ENCODE measurements at regions not wholly inside any gene's neighbourhood (a gene's known extent, or its start where the extent isn't known, plus 50 kb on each side); places are given as distances from the start of the nearest gene placed in this dataset.

GRCh38 chr4:187889651-187890050 lies 105.9 kb upstream of the ZFP42 start:
- FAIRE-seq: no peak
- TF ChIP-seq ATF3 (IDR thresholded peaks at IDR 0.05; ENCODE audit: insufficient read depth, low read depth, low read length): no peak
- TF ChIP-seq MAFK (IDR thresholded peaks at IDR 0.05; ENCODE audit: low read depth, low read length): no peak
- TF ChIP-seq SUZ12 (IDR thresholded peaks at IDR 0.05; ENCODE audit: low read length): no peak
- no peak for TF ChIP-seq ATF2 (IDR thresholded peaks at IDR 0.05; ENCODE audit: low read length)
- TF ChIP-seq PHF8 (conservative IDR thresholded peaks at IDR 0.05; ENCODE audit: low read depth, low read length): no peak
- TF ChIP-seq YY1 (IDR thresholded peaks at IDR 0.05; ENCODE audit: low read depth, low read length): no peak
- no peak for TF ChIP-seq ASH2L (IDR thresholded peaks at IDR 0.05; ENCODE audit: low read length)
- no peak for TF ChIP-seq CTCF (IDR thresholded peaks at IDR 0.05; ENCODE audit: control extremely low read depth in 1 of 3, insufficient read depth in 1 of 3, low read depth in 1 of 3, low read length in 3 of 3)
- TF ChIP-seq HDAC6 (IDR thresholded peaks at IDR 0.05; ENCODE audit: low read depth, low read length): no peak
- TF ChIP-seq POLR2A (IDR thresholded peaks at IDR 0.05; ENCODE audit: control extremely low read depth in 1 of 2, low read depth in 2 of 2, low read length in 2 of 2): no peak

More at GRCh38 chr4:187889651-187890050, 105.9 kb upstream of the ZFP42 start:
- Histone ChIP-seq H3K4ac (replicated peaks; ENCODE audit: insufficient read length, low read depth, low read length) (no peak overlapping the region), H2AK5ac (ENCODE audit: low read depth, low read length) (no peak overlapping the region), H3K79me2 (ENCODE audit: control insufficient read depth in 1 of 2, insufficient read depth in 2 of 2, low read length in 2 of 2) (no peaks in the 10 kb centered on the region), H2BK12ac (ENCODE audit: low read depth, low read length) (no peak overlapping the region), H3K79me1 (ENCODE audit: low read depth, low read length) (no peaks in the 10 kb centered on the region), H3K4me1 (replicated peaks in 1 of 4; ENCODE audit: control insufficient read depth in 3 of 4, insufficient read depth in 4 of 4, low read length in 3 of 4) (no peaks in the 10 kb centered on the region), H3K36me3 (ENCODE audit: control insufficient read depth in 2 of 4, insufficient read depth in 4 of 4, low read length in 3 of 4) (no peaks in the 10 kb centered on the region), H3K14ac (ENCODE audit: insufficient read length) (no peak overlapping the region), H3K23ac (ENCODE audit: insufficient read length) (no peak overlapping the region), H4K20me1 (replicated peaks in 1 of 2; ENCODE audit: control insufficient read depth in 1 of 2, insufficient read depth in 2 of 2, low read length in 2 of 2) (no peaks in the 10 kb centered on the region), H3K4me2 (ENCODE audit: insufficient read depth in 1 of 2, low read depth in 2 of 2, low read length in 2 of 2) (no peak overlapping the region), H3K9ac (replicated peaks in 1 of 4; ENCODE audit: extremely low read depth in 1 of 4, low read depth in 3 of 4, low read length in 3 of 4) (no peak overlapping the region), H3K4me3 (ENCODE audit: extremely low read depth in 1 of 4, insufficient read depth in 2 of 4, low read depth in 3 of 4, low read length in 4 of 4) (no peak overlapping the region), H3K18ac (ENCODE audit: extremely low read depth, low read length) (no peak overlapping the region), H4K8ac (ENCODE audit: extremely low read depth, insufficient read depth, low read length) (no peak overlapping the region), H3K23me2 (ENCODE audit: low read depth, low read length) (no peaks in the 10 kb centered on the region; the same call in 1 of the 2 replicates), H3K27ac (ENCODE audit: low read depth, low read length) (no peak overlapping the region), H2BK5ac (ENCODE audit: low read depth, low read length) (no peak overlapping the region), H3K9me3 (ENCODE audit: insufficient read depth in 2 of 2, low read depth in 1 of 2, low read length in 1 of 2) (no peaks in the 10 kb centered on the region), H2BK20ac (ENCODE audit: low read length) (no peak overlapping the region), H2BK120ac (replicated peaks; ENCODE audit: low read depth, low read length) (no peak overlapping the region), H2AFZ (ENCODE audit: low read length) (no peak overlapping the region), H3K56ac (replicated peaks; ENCODE audit: insufficient read length, low read depth, low read length) (no peak overlapping the region), H4K5ac (ENCODE audit: insufficient read length, low read depth, low read length) (no peak overlapping the region), H3K27me3 (replicated peaks in 1 of 4; ENCODE audit: control insufficient read depth in 3 of 4, extremely low read depth in 1 of 4, insufficient read depth in 3 of 4, low read length in 3 of 4) (no peaks in the 10 kb centered on the region), H4K91ac (replicated peaks; ENCODE audit: insufficient read length, low read length) (no peak overlapping the region), H2BK15ac (ENCODE audit: low read length) (no peak overlapping the region)
- WGBS, 2 experiments (ENCODE audit: extremely low coverage in 1 of 2, insufficient coverage in 1 of 2, insufficient read length in 1 of 2, insufficient replicate concordance in 2 of 2, low coverage in 1 of 2, low lambda C conversion rate in 2 of 2, missing lambda C conversion rate in 1 of 2): 88% methylated on average over 6 of the region's 6 CpGs; no CpG with 5 or more reads in 1 of the 2 experiments
- ChIA-PET POLR2A (ENCODE audit: partially characterized antibody) (no interaction called here), CTCF (ENCODE audit: partially characterized antibody) (interaction anchor here (1.1 kb wide), 1 partner anchor 106 kb away, joined by 3 read pairs; the partner anchor contains the start of gene ZFP42)
- DNase-seq (ENCODE audit: low read depth in 1 of 2, low spot score in 2 of 2): no peak

Measured in H1 (cell line).